ENCODE measurements at regions not wholly inside any gene's neighbourhood (a gene's known extent, or its start where the extent isn't known, plus 50 kb on each side); places are given as distances from the start of the nearest gene placed in this dataset.

GRCh38 chr20:43309266-43309665 lies 119.6 kb upstream of the PTPRT start:
- TF ChIP-seq CTCF (IDR thresholded peaks at IDR 0.05): no peak
- TF ChIP-seq POLR2AphosphoS5 (IDR thresholded peaks at IDR 0.05): no peak
